Putamen (tissue), 1 donor: ENCODE measurements at regions not wholly inside any gene's neighbourhood (a gene's known extent, or its start where the extent isn't known, plus 50 kb on each side); places are given as distances from the start of the nearest gene placed in this dataset.
"Not testable (repeated sequence)": the region's sequence is repeated elsewhere in the genome, so short reads cannot be mapped to it uniquely, and the experiment has no call there.

Experiments
- DNase-seq: peaks from one replicate; pipeline ENCODE4 v3.0.0-alpha.2; 2016; ENCODE audit warnings: low spot score

DNA sequence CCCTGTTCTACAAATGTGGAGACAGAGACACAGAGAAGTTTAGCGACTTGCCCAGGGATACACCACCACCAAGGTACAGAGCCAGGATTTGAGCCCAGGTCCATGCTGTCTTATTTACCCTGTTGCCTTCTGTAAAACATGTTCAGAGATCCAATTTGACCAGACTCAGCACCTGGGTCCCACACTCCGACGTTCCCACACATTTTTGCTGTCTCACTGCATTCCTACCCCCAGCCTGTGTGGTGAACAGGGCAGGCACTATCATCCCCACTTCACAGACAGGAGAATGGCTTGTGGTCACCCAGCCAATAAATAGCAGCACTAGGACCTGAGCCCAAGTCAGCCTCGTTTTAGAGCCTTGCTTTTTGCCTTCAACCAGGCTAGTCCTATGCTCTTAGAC lies 102.8 kb downstream of the PJA1 start:
- DNase-seq, result no peak

DNA sequence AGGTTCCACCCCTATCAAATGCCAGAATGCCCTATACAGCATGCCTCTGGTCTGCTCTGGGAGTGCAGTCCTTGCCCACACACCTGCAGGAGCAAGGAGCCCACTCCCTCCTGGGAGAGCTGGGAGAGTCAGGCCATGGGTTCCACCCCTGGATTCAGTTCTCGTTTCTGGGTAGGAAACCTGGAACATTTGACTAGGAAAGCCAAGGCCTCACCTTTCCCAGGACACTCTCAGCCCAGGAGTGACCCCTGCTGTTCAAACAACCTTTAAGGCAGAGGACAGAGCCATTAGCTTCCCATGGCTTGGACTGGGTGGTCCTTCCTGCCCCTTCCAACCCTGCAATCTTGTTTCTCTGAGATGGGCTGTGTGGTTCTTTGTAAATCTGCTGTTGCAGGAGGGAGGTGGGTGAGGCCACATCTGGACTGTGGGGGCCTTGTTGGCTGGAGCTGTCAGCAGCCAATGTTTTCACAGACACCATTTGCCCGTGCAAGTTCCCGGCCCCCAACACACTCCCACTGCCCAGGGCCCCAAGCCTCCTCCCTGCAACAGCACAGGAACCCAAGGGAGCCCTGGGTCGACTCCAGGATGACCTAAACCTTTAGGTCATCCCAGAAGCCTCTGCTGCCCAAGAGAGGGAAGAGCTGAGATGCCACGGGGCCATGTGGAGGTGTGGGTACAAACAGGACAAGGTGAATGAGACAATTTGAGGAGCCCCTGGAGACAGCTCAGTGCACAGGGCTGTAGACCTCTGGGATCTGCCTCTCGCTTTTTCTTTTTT lies 104.4 kb downstream of the PJA1 start:
- no peak for DNase-seq

DNA sequence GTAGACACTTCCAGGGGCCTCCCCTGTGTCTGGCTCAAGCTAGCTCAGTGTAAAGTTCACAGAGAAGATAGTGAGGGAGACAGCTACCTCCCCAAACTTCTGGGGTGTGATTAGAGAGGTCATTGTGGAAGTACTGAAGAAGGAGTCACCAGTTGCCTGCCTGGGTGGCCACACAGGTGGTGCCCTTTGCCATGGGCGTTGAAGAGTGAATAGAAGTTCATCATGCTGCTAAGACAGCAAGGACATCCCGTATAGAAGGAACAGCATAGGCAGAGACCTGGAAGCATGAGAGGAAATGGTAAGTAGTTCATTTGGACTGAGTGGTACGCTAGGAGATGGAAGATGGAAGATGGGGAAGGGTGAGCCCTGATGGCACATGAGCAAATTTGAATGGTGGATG lies 110.1 kb downstream of the PJA1 start:
- DNase-seq, result no peak

DNA sequence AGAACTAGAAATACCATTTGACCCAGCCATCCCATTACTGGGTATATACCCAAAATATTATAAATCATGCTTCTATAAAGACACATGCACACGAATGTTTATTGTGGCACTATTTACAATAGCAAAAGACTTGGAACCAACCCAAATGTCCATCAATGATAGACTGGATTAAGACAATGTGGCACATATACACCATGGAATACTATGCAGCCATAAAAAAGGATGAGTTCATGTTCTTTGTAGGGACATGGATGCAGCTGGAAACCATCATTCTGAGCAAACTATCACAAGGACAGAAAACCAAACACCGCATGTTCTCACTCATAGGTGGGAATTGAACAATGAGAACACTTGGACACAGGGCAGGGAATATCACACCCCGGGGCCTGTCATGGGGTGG lies 110.8 kb downstream of the PJA1 start:
- DNase-seq, result not testable (repeated sequence)

DNA sequence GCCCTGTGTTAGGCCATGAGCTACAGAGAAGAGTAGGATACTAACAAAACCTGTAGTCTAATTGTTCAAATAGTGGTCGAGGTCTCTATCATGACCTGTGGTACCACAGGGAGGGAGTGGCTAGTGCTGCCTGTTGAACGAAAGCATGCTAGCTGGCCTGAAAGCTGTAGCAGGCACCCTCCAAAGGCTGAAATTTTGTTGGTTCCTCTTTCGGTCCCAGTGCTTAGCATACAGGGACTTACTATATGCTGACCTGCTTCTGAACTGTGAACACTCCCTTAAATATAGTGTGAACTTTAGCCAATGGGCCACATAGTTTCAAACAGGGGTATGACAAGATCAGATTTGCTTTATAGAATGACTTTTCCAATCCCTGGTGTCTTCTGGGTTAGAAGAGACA lies 113.4 kb downstream of the PJA1 start:
- no peak for DNase-seq

DNA sequence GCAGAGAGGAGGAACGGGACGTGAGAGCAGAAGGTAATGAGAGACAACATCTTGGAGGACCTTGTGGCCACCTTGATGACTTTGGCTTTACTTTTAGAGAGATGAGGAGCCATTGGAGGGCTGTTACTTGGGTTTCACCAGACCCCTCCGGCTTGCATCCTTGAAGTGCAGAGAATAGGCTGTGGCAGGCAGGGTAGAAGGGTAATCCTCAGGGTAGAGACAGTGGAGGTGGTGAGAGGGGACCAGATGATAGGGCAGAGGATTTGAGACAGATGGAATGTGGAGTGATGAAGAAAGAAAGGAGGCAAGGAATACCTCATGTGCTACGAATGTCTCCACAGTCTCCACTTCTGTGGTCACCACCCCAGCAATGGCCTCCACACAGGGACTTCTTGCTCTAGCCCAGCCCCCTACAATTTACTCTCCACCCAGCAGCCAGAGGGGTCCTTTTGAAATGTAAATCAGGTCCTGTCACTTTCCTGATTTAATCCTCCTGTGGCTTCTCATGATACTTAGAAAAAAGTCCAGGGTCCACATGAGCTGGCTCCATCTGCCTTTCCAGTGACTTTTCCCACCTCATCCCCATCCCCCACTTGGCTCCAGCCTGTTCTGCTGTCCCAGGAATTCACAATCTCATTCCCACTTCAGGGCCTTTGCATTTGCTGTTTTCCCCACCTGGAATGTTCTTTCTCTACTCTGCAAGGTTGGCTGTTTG lies 115.0 kb downstream of the PJA1 start:
- no peak for DNase-seq

DNA sequence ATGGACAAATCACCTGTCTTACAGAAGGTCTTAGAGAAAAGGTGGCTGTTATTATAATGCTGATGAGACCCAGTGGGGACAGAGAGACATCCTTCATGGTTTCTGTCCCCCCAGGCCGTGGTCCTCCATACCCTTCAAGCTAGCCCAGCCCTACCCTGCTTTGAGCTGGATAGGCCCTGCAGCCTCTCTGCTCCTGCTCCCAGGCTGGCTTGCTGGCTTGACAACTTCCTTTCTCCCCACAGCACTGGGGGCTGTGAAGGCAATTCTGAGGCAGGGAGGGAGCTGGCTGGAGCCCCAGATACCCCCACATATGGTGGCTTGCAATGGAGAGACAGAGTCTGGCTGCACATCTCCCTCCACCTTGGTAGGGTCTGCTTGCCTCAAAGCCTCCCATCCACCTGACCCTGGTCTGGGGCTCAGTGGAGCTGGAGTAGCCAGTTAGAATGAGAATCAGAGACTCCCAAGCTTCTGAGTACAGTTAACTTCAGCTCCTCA lies 118.2 kb downstream of the PJA1 start:
- no peak for DNase-seq

DNA sequence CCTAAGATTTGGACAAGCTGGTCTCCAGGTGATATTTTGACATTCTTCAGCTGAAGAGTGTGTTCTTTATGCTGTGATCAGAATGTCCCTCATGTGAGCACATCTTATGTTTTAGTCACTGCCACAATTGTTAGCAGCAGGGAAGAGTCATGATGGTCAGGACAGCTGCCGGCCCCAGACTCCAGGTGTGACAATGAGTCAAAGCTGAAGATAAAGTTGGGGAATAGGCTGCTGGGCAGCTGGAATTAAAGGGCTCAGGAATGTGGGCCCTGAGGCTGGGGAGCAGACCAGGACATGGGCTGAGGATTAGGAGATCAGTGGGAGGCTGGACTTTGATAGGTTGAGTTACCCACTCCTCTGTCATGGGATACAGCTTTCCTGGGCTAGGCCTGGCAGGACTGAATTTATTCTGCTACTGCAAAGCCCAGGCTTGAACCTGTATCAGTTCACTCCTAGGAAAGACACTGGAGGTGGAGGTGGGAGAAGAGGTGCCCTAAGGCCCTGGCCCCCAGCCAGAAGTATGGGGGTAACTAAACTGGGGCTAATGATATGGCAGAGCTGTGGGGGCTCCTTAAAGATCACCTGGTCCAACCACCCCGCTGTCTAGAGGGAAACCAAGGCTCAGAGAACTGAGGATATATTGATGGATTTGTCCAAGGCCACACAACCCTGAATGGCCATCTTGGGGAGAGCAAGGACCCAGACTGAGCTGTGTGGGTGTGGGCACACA lies 119.5 kb downstream of the PJA1 start:
- no peak for DNase-seq

DNA sequence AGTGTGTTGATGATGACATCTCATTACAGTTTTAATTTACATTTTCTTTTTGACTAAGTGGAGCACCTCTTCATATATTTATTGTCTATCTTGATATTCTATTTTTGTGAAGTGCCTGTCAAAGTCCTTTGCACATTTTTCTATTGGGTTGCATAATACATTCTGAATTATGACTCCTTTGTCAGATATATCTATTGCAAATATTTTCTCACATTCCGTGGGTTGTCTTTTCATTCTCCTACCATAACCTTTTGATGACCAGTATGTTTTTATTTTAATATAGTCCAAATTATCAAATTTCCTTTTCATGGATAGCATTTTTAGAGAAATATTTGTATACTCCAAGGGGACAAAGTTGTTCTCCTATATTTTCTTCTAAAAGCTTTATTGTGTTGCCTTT lies 126.4 kb downstream of the PJA1 start:
- no peak for DNase-seq

DNA sequence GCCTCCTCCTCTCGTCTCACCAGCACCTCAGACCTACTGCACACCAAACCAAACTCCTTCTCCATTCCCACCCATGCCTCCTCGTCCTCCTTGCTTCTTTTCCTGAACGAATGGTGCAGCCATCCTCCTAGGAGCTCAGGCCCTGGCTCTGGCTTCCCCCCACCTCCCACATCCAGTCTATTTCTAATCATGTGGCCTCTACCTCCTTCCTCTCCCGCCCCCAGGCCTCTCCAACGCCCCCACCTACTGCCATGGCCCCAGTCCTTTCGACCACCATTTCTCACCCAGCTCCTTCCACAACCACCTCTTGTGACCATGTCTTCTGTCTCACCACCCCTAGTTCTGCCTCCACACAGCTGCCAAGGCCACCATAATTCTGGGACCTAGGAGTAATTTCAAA lies 127.1 kb downstream of the PJA1 start:
- DNase-seq, result no peak

DNA sequence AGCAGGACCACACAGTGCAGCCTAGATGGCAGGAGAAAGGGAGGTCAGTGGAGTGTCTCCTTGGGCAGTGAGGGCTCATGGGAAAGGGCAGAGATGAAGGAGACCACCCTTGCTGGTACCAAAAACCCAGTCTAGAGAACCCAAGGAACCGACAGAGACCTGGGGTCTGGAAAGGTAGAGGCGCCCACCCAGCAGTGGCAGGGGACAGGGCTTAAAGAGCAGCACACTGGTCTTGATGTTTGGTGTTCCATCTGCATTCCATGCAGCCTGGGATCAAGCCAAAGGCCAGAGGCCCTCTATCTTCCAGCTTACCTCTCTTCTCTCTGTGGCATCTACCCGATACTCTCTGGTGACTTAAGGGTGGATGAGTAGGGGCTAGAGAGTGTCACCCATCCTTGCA lies 127.5 kb downstream of the PJA1 start:
- no peak for DNase-seq

DNA sequence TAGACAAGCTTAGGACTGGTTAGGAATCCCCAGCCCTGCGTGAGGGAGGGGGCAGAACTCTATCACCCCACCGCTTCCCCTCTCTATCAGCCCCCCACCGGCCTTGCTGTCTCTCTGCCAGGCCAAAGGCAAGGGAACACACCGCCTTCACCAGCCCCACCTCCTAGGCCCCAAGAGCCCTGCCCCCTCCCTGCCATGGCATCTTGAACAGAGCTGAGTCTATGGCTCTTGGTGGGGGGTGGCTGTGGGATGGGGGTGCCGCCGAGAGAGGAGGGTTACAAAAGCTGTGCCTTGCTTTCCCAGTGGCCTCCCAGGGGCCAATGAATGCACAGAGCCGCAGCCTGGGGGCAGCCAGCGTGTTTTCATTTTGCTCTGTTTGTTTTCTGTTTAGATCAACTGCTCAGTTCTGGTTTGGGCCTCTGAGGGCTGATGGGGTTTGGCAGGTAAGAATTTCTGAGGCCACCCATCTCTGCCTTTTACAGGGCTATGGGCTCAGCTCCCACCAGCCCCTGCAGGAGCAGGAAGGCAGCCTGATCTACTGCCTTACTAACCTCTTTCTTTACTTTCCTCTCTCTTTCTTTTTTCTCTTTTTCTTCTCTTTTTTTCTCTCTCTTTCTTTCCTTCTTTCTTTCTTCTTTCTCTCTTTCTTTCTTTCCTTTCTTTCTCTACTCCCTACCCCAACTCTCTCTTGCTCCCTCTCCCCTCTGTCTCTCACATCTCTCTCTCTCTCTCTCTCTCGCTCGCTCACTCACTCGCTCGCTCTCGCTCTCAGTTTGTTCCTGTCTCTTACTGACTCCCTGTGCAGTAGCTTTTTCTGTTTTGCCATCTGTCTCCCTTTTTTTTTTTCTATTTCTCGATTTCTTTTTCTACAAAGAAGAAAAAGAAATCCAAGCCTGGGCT lies 128.3 kb downstream of the PJA1 start:
- no peak for DNase-seq

DNA sequence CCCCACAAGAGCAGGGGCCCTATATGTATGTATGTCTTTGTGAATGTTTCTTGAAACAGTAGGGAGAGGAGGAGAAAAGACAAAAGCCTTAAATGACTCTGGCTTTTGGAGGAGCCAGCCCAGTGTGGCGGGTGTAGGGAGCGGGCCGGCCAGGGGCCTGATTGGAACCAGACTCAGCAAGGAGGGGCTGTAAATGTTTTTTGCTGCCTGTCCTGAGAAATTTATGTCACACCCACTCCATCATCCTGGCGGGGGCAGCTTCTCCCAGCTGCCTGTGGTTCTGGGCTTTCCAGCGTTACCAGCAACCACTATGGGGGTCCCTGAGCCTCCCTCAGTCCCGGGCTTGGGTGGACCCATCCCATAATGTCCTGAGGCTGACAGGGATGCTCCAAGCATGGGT lies 130.8 kb downstream of the PJA1 start:
- no peak for DNase-seq

DNA sequence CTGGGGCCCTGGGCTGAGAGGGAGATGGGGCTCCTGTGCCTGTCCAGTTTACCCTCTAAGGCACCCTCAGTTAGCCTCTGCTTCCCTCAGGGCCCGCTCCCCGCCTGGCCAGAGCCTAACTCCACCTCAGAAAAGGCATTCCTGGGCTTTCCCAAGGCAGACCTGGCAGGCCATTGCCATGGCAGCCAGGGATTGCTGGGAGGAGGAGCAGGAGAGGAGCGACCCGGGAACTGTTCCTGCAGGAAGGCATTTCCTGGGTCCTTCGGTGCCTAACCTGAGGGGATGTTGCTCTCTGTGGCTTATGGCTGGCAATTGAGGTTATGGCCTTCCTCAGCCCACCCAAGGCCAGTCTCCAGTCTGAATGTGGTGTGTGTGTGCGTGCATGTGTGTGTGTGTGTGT lies 131.3 kb downstream of the PJA1 start:
- no peak for DNase-seq

DNA sequence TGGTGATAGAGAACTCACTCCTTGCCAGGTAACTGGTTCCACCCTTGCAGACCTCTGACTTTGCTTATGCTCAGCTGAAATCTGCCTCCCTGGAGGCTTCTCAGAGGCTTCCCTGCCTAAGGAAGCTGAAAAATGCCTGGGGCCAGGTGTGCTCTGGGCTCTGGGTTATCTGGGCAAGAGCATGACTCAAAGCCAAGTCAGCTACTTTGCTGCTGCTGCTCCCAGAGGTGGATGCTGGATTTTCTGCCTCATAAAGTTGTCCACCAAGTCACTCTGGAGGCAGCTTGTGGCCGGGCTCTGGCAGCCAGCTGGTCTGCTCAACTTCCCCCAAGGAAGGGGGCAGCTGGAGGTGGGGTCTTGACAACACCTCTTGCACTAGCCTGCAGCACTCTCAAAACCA lies 132.7 kb downstream of the PJA1 start:
- no peak for DNase-seq

DNA sequence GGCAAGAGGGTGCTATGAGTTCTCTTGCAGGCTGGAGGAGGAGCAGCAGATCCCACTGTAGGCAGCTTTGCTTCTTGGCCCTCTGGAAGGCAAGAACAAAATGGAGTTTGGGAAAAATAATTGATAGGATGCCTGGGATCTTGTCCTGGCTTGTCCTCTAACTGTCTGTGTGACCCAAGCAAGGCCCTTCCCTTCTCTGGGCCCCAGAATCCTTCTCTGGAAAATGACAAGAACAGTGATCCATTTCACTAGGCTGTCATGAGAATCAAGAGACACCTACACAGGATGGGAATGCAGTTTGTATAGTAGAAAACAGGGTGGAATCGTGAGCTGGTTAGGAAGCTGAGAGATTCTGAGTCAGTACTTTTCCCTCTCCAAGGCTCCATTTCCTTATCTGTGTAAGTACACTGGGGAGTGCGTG lies 133.3 kb downstream of the PJA1 start:
- peak; percentile 1 for DNase-seq

DNA sequence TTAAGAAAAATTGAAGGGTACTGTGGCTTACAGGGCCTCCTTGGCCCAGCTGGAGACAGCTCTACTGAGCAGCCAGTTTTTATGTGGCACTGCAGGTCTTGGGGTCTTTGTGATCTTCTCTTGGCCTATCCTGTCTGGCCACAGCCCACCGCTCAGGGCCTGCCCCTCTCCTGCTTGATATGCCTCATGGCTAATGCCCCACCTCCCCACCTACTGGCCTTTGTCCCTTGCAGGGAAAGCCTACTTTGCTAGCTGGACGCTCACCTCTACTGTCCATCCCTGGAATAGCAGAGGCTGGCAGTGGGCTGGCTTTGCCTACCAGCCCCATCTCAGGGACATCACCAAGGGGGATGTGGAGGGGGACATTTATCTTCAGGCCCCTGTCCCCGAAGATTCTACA lies 134.1 kb downstream of the PJA1 start:
- DNase-seq, result no peak

DNA sequence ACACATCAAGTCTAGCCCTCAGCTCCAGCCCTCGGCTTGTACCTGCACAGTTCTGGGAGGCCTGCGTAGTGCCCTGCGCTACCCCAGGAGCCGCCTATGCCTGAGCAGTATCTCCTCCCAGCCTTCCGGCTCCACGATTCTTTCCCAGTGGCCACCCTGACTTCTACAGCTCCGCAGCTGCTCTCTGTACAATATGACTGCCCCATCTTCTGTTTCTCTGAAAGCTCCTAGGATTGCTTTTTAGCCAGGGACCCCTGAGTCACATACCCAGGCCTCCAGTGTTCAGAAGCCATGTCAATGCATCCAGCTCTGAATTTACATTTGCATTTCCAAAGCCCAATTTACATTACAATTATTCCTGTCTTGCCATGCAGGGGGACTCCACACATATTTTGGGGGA lies 135.5 kb downstream of the PJA1 start:
- DNase-seq, result no peak

DNA sequence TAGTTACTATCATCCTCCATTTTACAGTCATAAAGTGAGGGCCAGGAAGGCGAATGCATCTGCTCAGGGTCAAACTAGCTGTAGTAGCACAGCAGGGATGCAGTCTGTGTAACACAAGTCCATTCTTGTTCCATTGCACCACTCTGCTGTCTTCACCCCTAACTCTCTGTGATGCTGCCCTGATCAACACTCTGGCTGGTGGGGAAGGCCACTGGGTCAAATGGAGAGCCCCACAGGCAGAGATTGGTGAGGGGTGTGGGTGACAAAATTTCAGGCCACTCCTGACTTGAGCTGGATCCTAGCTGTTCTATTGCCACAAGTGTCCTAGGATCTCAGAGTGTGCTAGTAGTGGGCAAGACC lies 136.5 kb downstream of the PJA1 start:
- DNase-seq, result no peak

DNA sequence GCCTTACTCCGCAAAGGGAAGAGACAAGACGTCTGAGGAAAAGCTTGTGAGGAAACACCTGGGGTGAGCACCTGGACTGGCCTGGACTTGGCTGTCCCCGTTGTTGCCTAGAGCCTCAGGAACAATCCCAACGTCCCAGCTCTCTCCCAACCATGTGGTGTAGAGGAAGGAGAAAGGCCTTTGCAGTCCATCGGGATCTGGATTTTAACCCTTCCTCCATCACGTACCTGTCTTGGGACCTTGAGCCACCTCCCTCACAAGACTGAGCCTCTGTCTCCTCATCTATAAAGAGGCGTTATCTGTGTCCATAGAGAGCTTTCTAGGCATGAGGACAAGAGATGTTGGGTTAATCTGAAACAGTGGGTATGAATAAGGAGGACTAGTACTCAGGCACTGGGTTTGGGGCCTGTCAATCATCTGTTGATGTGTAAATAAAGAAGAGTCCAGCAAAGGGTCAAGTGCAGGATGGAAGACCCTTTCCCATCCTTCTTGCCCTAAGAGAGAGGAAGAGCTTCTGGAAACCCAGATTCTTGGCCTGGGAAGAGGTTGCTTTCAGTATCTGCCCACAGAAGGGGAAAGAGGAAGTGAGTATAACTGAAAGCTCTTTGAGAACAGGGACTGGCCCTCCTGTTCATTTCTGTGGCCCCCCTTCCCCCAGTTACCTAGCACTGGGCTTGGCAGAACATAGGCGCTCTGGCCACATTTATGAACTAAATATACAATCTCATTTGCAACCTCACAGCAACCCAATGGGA lies 137.1 kb downstream of the PJA1 start:
- DNase-seq, result no peak
